Stimulated activated naive CD8-positive, alpha-beta T cell treated with anti-CD3 and anti-CD28 coated beads, Interleukin-15, Interleukin-2, amounts not matched to agents 100 U/mL and 50 U/mL, for 24 hours (primary cell): ENCODE measurements at regions not wholly inside any gene's neighbourhood (a gene's known extent, or its start where the extent isn't known, plus 50 kb on each side); places are given as distances from the start of the nearest gene placed in this dataset.
"Not testable (repeated sequence)": the region's sequence is repeated elsewhere in the genome, so short reads cannot be mapped to it uniquely, and the experiment has no call there.

Source experiments
- ATAC-seq: fragments of 150-1000 bp; cut with Tn5 transposase; one replicate; pipeline ENCODE4 v1.10.0; 2021
- DNase-seq: peaks from one replicate; pipeline ENCODE4 v3.0.0; 2021

DNA sequence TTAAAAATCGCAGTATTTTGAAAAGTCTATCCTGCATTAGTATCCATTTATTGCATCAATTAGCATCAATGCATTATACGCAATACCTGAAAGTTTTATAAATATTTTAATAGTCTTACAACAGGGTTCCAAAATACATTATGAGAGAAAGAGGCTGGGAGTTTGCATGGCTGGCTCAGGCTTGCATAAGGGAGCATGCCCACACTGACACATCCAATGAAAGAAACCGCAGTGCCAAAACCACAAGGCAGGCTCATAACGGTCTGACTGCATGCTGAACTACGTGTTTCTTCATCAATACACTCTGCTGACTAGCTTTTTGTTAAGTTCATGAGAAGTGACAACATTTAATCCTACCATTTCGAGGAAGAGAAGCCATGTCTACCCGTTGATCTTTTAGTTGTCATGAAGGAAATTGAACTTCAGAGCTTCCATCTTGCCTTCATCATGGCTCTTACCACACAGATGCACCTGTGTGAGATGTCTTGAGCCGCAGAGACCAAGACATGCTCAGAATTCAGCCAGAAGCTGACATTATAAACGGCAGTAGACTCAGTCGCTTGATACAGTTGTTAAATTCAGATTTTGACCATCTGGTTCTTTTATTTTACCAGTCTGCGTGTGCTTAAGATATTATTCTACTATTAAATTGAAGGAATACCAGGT, 168.8 kb upstream of the FRG1 start:
- ATAC-seq, result no peak
- no peak for DNase-seq

DNA sequence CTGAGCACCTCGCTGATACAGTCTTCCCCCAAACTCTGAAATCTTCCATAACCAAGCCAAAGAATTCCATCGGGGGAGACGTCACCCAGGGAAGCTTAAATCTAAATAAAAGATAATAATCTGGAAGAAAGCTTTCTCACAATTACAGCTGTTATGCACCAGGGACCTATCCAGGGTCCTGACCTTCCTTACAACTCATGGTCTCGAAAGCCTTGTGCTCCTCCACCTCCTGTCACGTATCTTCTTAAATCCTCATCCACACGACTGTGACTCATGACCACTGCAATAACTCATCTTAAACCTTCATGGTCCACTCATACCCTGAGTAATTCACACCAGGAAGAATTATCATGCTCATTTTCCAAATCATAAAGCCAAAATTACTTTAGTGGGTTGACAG, 166.8 kb upstream of the FRG1 start:
- ATAC-seq (no peak), DNase-seq (no peak)

DNA sequence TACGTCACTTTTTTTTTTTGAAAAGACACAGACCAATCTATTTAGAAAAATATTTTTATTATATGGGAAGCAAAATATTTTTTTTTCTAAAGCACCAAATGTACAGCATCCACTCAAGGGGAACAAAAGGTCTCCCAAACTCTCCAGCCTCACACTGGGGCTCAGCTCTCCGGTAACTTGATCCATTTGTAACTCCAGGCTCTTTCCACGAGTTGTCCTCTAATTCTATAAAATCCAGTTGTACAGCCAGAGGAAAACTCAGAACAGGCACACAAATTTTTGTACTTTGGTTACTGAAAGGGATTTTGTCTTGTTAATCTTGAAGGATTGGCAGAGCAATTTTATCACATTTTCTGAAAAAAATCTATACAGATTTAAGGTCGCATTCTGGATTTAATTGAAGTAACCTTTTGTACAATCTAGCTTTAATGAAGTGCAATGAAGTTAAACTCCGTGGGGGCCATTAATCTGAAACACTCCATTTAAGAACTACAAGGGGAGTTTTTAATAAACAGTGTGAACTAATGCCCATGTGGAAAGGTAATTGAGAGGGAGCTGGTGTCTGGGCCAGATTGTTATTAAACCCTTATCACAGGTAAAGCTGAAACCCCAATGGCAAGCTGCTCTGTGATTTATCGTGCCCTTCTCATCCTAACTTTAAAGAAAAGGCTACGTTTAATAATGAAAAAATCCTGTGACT, 161.2 kb upstream of the FRG1 start:
- DNase-seq (no peak), ATAC-seq (no peak)

DNA sequence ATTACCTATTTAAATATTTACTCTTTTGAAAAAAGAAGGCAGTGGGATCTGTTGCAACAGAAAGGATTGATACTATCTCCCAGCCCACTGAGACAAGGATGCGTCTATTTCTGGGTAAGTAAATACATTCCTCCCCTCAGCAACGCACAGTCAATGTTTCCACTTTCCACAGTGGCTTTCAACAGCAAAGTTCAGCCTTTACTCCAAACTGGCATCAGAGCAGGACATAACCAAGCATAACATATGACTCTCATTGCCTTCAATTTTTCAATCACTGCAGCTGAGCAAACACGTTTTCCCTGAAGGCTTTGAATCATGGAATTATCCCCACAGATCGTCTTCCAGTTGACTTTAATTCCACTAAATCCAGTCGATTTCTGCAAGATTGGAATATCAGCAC, 160.3 kb upstream of the FRG1 start:
- ATAC-seq, result no peak
- no peak for DNase-seq

DNA sequence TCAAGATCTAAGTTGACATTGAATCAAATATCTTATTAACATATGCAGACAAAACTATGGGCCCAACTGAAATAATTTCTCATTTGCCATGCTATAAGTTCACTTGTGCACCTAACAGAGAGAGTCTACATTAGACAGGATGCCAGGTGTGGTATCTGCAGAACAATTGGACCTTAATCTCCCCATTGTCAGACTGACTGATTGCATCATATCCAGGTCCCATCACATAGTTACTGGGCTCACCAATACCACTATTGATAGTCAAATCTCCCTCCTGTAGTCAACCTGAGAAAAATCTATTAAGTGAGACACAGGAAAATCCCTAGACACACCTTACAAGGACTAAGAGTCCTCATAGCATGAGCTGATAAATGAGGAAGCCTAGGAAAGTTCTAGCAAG, 156.0 kb upstream of the FRG1 start:
- no peak for ATAC-seq
- no peak for DNase-seq

DNA sequence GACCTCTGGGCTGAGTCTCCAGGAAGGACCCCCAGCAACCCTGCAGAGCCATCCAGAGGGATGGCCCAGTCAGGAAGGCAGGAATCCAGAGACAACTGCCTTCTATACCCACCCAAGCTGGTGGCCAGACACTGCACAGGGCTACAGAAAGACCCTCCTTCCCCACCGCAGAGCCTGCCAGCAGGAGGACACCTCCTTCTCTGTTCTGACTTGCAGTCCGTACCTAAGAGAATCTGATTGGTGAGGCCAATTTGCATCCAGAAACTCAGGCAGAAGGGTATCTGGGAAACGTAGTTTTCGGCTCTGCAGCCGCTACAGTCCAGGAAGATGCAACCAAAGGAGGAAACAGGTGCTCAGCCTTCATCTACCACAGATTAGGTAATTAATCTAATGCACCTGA, 155.4 kb upstream of the FRG1 start:
- ATAC-seq, result no peak
- no peak for DNase-seq

DNA sequence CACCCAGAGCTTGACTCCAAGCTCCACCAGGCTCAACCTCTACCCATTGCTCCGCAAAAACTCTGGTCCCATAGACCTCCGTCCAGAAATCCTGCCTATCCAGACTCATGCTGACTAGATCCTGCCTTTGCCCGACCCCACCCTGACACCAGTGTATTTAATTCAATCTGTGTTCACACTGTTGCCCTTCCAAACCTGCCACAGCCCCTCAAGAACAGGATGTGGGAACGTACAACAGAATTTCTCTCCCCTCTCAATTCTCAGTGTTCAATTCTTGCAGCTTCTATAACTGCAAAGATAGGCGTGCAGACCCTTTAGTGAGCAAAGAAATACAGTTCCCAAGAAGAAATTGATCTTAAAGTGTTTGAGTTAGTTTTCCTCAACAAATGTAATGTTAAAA, 154.2 kb upstream of the FRG1 start:
- no peak for ATAC-seq

DNA sequence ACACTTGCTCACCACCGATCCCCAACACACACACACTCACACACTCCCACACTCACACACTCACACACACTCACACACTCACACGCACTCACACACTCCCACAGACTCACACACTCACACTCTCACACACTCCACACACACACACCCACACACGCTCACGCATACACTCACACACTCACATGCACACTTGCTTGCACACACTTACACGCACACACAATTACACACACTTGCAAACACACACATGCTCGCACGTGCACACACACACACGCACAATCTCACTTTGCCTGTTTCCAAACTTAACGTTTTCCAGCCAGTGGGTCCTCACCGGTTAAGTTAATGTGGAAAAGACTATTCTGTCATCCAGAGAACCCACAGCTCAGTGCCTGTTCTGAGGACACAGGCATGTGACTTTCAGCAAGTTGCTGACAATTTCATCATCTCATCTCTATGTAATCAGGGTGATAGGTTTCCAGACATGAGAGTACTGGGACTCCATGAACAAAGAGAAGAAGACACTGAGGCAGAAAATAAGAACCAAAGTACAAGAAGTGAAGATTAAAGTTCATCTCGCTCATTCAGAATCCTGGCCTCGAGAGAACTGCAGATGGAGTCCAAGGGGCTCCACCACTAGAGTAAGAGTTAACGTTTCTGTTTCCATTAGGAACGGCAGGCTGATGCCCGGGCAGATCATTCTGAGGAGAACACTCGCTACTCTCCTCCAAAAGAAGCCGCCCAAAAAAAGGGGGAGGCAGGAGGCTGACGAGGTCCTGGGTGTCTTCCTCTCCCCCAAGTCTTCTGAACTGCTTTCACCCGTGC, 153.2 kb upstream of the FRG1 start:
- no peak for DNase-seq
- no peak for ATAC-seq

More for the DNA sequence above, 154.2 kb upstream of the FRG1 start:
- no peak for DNase-seq

DNA sequence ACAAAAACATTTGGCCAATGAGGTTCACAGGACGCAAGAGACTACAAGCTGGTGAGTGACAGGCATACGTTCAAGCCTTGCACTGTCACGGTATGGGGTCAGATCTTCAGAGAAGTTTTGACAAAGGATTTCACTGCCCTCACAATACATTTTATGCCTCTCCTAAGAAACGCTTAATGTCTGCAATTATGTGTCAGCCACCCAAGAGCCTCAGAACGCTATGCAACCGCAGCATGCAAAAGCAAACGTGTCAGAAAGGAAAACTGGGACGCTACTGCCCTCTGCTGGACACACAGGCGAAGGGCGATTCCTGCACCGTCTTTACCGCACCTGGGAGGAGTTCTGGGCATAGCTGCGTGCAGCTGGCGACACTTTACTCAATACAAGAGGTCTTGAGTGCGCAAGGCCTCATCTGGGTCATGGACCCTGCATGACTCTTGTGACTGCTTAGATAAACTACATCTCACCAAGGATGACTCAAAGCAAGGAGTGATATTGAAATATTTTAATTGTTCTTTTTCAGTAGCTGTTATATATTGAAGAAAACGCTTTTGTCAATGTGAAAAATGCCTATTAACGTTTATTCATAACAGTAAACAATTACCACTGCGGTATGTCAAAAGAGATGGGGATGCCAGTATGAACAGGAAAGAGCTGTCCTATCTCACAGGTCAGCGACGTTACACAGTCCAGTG, 147.6 kb upstream of the FRG1 start:
- ATAC-seq (peak; percentile 65), DNase-seq (peak; percentile 60)

DNA sequence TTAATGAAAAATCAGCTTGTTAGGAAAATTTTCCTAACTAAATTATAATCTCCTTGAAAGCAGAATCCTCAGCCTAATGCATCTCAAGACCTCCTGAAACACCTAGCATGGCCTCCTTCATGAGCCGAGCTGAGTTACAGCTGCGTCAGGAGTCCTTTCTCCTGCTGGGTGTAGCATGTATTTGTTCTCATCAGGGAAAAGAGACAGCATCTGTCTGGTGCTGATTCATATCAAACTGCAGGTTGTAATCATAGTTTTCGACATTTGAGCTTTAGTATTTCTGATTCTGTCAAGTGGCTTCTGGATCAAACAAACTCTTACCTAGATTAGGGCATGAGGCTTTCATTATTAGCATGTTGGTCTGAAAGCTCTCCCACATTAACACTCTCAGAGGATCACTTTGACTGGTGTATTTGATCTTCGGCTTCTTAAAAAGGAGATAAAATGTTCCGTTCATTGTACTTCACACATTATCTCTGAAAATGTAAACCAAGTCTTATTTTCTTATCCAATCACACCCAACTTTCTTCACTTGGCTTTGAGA, 140.1 kb upstream of the FRG1 start:
- ATAC-seq (no peak), DNase-seq (no peak)

DNA sequence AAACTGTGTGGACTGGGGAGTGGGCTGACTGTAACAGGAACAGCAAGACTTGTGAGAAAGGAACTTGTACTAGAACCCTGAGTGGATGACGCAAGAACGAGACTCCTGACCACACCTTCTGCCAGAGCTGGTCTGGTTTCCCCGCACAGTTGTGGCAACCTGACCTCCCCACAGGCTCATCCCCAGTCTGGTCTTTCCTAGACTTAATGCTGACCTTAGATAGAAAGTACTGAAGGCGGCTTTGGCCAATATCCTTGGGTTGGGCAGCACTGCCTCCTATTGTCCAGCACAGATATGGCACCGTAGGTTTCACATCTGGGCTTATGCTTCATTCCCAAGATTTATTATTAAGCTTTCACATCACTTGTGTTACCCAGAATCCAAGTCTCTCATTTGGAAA, 137.8 kb upstream of the FRG1 start:
- DNase-seq (no peak), ATAC-seq (no peak)

DNA sequence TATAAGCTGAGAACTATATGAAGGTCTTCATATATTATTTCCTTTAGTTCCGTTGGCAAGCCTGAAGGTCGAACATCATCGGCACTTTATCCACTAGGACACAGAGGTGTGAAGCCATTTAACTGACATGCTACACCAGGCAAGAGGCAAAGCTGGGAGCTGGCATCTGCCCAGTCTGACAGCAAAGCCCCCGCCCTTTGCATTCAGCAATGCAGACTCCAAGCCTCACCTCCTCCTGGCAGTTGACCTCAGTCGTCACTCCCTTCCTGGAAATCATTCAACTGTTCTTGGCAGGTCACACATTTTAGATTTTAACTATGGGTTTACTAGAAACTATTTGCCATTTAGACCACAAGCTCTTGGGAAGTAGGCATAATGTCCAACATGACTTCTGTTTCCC, 135.8 kb upstream of the FRG1 start:
- no peak for ATAC-seq
- no peak for DNase-seq

DNA sequence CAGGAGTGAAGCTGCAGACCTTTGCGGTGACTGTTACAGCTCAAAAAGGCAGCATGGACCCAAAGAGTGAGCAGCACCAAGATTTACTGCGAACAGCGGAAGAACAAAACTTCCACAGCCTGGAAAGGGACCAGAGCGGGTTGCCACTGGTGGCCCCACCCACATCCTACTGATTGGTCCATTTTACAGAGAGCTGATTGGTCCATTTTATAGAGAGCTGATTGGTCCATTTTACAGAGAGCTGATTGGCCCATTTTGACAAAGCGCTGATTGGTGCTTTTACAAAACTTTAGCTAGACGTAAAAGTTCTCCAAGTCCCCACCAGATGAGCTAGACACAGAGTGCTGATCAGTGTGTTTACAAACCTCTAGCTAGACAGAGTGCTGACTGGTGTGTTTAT, 134.2 kb upstream of the FRG1 start:
- no peak for ATAC-seq
- DNase-seq, result no peak

DNA sequence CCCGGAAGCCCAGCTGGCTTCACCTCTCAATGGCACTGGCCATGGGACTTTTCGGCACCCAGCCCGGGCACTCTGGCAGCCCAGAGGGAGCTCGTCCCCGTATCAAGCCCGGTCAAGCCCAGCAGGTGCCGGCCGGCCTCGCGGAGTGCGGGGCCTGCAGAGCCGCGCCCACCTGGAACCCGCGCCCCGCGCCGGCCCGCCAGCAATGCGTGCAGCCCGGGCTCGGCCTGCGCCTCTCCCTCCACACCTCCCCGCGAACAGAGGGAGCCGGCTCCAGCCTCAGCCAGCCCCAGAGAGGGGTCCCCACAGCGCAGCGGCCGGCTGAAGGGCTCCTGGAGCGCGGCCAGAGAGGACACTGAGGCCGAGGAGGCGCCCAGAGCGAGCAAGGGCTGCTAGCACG, 133.6 kb upstream of the FRG1 start:
- DNase-seq (no peak), ATAC-seq (no peak)

DNA sequence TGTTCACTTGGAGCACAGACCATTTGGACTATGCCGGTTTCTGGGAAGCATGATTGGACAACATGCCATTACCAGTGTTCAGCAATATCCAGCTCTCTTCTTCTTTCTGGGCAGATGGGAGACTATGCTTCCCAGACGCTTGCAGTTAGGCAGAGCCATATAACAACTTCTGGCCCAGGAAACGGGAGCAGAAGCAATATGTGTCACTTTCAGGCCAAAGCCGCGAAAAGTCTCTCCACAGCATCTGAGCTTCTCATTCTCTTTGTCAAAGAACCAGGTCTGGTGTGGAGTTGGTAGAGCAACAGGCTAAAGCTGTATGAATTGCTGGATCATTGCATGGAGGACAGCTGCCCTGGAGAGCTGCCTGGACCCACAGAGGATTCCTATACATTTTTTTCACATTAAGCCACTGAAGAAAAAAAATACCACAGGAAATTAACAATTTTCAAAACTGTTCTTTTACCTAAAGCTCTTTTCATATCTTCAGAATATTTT, 131.4 kb upstream of the FRG1 start:
- DNase-seq, result no peak
- ATAC-seq, result no peak

DNA sequence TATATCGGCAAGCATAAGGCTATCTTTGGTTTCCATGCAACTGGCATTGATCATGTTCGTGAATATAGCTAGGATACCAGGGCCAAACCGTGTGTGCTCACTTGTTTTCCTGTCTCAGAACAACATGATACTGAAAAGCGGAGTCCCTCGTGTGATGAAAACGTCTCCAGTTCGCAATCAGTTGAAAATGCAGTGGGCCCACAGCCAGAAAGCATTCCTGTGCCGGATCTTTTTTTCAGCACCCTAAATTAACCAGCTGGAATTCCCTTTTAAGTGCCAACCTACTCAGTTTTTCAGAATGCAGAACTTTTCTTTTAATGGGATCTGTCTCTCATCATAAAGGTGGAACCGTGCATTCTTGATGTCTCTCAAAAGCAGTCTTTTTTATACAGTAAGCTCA, 130.8 kb upstream of the FRG1 start:
- no peak for DNase-seq
- no peak for ATAC-seq

DNA sequence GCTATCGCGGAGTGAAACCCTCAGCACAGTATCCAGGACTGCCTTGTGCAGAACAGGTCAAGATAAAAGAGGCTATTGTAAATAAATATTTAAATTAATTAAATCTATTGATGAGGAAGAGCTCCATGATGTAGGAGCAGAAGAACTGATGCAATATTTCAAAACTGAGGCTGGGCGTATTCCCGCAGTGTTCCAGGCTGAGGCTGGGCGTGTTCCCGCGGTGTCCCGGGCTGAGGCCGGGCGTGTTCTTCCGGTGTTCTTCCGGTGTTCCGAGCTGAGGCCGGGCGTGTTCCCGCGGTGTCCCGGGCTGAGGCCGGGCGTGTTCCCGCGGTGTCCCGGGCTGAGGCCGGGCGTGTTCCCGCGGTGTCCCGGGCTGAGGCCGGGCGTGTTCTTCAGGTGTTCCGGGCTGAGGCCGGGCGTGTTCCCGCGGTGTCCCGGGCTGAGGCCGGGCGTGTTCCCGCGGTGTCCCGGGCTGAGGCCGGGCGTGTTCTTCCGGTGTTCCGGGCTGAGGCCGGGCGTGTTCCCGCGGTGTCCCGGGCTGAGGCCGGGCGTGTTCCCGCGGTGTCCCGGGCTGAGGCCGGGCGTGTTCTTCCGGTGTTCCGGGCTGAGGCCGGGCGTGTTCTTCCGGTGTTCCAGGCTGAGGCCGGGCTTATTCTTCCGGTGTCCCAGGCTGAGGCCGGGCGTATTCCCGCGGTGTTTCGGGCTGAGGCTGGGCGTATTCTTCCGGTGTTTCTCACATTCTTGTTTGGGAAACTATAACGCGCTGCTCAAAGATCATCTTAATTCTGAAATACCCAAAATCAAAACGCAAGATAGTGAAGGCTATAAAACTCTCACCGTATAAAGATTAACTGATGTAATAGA, 130.1 kb upstream of the FRG1 start:
- not testable (repeated sequence) for DNase-seq, ATAC-seq

DNA sequence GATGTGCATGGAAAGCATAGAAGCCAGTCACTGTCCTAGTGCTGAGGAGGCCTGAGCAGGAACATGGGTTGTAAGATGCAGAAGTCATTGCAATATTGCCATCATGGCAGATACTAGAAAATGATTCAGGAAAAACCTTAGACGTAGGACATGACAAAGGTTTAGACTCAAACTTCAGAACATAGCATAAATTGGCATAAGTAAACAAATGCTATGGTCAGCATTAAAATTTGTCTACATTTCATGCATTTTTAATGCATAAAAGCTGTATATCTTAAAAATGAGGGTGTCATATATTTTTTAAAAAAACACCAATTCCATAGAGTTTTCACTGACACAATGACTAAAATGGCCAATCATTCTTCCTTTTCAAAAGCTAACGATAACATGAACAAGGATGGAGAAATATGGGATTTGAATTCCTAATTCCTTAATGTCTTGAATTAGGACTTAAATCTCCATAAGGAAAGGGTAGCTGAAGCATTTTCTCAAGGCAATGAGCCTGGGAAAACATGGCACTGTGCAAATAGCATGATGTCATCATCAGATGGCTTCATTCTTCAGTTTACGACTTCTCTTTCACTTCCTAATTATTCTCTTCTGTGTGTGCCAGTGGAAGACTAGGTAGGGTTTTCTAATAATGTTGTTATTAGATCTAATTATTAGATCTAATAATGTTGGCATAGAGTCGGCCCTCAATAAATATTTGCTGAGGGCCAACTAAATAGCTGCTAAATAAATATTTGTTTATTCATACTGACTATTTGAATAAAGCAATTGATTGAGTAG, 125.1 kb upstream of the FRG1 start:
- DNase-seq (no peak), ATAC-seq (no peak)

DNA sequence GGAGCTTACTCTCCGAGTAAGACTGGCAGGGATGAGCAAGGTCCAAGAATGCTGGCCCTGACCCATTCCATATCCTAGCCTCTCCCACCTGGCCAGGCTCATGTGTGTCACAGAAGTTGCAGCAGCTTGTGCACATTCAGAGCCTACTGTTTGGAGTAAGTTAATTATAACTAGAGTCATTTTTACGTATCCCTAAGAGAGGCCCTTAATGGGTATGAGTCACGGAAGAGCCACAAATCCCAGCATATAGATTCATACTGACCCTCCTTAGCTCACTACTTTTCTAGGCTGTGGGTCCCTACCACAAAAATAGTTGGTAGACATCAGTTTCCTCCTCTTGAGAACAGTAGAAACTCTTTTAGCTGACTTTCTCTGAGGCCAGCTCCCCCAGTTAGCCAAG, 118.3 kb upstream of the FRG1 start:
- ATAC-seq, result no peak

DNA sequence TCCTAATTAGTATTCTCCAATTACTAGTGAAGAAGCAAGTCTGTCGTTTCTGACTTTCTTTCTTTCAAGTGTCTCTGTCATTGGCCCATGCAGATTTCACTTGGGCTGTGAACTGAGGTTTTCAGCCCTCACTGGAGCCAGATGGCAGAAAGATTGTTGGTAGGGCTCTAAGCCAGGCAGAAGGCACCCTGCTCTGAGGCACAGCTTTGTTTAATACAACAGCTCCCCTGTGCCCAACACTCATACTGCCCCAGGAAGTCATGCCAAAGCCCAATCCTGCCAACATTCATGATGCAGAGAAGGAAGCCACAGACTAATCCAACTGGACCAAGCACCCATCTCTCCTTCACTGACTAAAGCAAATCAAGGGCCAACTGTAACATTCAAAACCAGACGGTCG, 117.1 kb upstream of the FRG1 start:
- ATAC-seq, result no peak
- DNase-seq, result no peak

More for the DNA sequence above, 118.3 kb upstream of the FRG1 start:
- DNase-seq, result no peak
